ENCODE measurements at regions not wholly inside any gene's neighbourhood (a gene's known extent, or its start where the extent isn't known, plus 50 kb on each side); places are given as distances from the start of the nearest gene placed in this dataset.
"Not testable (repeated sequence)": the region's sequence is repeated elsewhere in the genome, so short reads cannot be mapped to it uniquely, and the experiment has no call there.

DNA sequence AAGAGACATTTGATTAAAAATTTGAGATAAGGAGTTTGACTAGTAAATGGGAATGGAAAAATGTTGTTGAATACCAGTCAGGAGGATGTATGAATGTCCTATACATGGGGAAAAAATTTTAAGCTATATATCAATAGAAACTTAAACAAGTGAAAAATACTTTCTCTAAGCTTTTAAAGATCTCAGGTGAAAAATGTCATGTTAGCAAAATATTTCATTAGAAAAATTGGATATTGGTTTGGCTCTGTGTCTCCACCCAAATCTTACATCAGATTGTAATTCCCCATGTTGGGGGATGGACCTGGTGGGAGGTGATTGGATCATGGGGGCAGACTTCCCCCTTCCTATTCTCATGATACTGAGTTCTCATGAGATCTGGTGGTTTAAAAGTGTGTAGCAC is 279.6 kb upstream of the CADM2 start:
- DNase-seq (ENCODE audit: low spot score): no peak

GRCh38 chr3:84680700-84681099 is 278.1 kb upstream of the CADM2 start:
- no peak for DNase-seq (ENCODE audit: low spot score)

GRCh38 chr3:84683493-84683892 is 275.3 kb upstream of the CADM2 start:
- DNase-seq (ENCODE audit: low spot score): no peak

GRCh38 chr3:84685467-84685866 is 273.3 kb upstream of the CADM2 start:
- DNase-seq (ENCODE audit: low spot score): no peak

DNA sequence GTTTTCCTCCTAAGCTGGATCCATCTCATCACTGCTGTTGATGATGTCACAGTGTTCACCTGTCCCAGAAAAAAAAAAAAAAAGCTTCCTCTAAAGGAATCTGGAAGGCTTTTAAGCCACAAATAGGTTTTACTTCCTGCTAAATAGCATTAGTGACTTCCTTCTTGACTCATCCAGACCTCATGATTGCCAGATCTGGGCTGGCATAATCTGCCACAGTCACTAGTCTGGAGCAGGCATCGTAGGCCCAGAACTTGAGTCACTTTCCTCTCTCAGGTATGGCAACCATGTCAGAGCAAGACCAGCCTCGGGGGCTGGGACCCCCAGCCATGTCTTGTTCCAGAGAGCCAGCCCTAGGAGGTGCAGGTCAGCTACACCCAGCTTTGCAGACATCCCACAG is 266.5 kb upstream of the CADM2 start:
- no peak for DNase-seq (ENCODE audit: low spot score)

DNA sequence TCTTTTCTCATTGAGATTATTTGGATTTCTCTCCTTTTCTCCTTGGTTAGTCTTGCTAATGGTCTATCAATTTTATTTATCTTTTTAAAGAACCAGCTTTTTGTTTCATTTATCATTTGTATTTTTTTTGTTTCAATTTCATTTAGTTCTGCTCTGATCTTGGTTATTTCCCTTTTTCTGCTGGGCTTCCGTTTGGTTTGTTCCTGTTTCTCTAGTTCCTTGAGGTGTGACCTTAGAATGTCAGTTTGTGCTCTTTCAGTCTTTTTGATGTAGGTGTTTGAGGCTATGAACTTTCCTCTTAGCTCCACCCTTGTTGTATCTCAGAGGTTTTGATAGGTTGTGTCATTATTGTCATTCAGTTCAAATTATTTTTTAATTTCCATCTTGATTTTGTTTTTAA is 248.5 kb upstream of the CADM2 start:
- not testable (repeated sequence) for DNase-seq (ENCODE audit: low spot score)

DNA sequence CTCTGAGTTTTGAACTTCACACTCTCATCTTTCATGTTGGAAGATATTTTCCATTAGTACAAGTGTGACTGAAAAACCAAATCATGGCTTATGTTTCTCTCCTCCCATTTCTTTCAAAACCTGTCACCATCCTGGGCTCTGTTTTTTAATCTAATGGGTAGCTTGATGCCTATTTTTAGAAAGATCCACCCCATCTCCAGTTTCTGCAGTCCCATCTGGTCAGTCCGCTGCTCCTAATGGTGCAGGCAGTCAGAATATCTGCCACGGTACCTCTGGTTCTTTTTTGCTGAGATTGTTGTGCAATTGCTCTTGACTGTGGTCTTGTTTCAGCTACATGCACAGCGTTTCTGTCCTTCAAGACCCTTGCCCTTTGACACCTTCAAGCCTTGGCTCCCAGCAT is 240.9 kb upstream of the CADM2 start:
- DNase-seq (ENCODE audit: low spot score): no peak

GRCh38 chr3:84724877-84725276 is 233.9 kb upstream of the CADM2 start:
- DNase-seq (ENCODE audit: low spot score): no peak

DNA sequence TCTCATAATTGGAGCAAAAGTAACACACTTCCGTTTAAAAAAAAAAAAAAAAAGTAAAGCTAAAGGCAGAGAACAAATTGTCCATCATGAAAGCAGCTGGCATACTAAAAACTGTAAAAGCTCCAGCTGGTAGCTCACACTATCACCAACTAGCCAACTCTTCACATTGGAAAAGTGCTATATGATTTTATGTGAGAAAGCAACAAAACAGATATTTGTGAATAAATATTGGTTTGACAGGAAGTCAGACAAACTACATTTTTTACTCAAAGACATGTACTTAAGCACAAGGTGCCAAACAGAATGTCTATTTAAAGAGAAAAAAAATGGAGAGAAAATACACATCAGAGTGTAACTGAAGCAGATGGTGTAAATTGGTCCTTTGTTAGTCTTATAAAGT is 231.2 kb upstream of the CADM2 start:
- DNase-seq (ENCODE audit: low spot score): no peak

DNA sequence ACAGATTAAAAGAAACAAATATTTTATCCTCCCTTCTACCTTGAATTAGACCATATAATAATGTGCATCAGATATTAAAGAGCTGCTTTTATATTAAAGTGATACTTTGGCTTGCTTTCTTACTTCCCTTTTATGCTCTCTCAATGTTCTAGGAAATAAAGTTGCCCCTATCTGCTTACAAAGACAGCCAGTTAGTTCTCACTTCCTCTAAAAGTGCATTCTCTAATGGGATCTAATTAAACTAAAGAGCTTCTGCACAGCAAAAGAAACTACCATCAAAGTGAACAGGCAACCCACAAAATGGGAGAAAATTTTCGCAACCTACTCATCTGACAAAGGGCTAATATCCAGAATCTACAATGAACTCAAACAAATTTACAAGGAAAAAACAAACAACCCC is 224.1 kb upstream of the CADM2 start:
- DNase-seq (ENCODE audit: low spot score): not testable (repeated sequence)

- DNase-seq (ENCODE audit: low spot score): no peak
Observed at GRCh38 chr3:84738086-84738485, 220.7 kb upstream of the CADM2 start.

DNA sequence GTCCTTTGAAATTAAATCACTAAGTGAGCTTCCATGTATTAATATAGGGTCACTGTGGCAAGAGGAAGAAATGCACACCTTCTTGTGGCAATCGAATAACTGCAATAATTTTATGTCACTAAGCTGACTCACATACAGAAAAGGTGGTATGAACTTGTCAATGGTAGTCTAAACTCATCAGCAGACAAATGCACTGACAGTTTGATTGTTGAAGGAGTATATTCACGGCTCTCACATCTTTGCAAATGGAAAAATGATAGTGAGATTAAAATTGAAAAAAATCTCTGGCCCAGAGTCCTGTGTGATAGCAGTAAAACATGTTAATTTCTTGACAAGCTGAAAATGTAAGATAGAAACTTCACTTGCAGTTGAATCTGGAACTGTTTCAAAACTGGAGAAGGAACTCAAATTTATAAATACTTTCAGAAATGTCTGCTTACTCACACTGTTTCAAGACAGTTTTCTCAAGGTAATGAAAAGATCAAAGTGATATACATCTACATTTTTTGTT is 215.8 kb upstream of the CADM2 start:
- no peak for DNase-seq (ENCODE audit: low spot score)

- DNase-seq (ENCODE audit: low spot score): no peak
Observed at GRCh38 chr3:84744130-84744529, 214.7 kb upstream of the CADM2 start.

DNA sequence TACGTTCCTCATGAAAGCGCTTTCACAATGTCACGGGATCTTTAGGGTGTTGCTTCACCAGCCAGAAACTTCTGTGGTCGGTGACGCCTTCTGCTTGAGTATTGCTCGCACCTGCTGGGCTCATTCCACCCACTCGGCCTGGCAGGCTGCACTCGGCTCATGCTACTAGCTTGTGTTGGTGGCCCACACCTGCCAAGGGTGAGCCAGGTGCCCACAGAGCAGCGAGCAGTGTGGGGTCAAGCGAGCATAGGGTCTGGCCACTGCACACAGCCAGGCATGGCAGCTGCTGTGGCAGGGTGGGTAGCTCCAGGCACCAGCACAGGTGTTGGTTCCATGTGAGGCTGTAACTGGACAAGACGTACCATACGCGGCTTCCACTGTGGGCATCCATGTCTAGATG is 202.9 kb upstream of the CADM2 start:
- no peak for DNase-seq (ENCODE audit: low spot score)

DNA sequence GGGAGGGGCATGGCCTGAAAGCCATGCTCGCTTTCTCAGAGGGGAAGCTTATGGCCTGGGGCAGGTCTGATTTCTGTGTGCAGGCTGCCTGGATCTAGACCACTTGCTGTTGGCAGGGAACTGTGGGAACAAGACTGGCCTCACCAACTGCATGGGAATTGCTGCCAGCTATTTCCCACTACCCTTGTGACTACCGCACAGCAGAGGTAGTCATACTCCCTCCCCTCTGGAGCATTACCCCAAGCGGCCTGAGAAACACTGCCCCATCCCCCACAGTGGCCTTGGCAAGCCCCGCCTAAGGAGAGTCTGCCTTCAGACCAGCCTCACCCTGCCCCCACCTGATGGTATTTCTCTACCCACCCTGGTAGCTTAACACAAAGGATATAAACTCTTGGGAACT is 199.4 kb upstream of the CADM2 start:
- no peak for DNase-seq (ENCODE audit: low spot score)

- DNase-seq (ENCODE audit: low spot score): no peak
Observed at GRCh38 chr3:84772841-84773240, 185.9 kb upstream of the CADM2 start.

- no peak for DNase-seq (ENCODE audit: low spot score)
Observed at GRCh38 chr3:84783281-84783680, 175.5 kb upstream of the CADM2 start.

DNA sequence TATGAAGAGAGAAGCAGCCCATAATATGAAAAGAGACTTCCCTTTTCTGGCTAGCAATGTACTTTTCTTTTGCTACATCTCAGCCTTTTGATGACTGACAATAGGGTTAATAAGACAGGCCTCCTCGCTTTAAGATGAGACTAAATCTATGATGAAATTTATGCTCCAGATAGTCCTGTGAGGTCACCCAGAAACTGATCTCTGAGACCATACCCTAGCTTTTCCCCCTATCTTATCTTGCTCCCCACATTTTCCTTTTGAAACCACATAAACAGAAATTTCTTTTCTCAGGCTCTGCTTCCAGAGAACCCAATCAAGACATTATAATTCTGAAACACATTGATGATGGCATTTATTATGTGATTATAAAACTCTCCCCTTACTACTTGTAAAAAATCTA is 168.8 kb upstream of the CADM2 start:
- DNase-seq (ENCODE audit: low spot score): no peak

- DNase-seq (ENCODE audit: low spot score): no peak
Observed at GRCh38 chr3:84806958-84807357, 151.8 kb upstream of the CADM2 start.

GRCh38 chr3:84820126-84820525 is 138.7 kb upstream of the CADM2 start:
- no peak for DNase-seq (ENCODE audit: low spot score)

- DNase-seq (ENCODE audit: low spot score): no peak
Observed at GRCh38 chr3:84820906-84821305, 137.9 kb upstream of the CADM2 start.

- DNase-seq (ENCODE audit: low spot score): no peak
Observed at GRCh38 chr3:84825817-84826216, 133.0 kb upstream of the CADM2 start.

- no peak for DNase-seq (ENCODE audit: low spot score)
Observed at GRCh38 chr3:84830476-84830875, 128.3 kb upstream of the CADM2 start.

DNA sequence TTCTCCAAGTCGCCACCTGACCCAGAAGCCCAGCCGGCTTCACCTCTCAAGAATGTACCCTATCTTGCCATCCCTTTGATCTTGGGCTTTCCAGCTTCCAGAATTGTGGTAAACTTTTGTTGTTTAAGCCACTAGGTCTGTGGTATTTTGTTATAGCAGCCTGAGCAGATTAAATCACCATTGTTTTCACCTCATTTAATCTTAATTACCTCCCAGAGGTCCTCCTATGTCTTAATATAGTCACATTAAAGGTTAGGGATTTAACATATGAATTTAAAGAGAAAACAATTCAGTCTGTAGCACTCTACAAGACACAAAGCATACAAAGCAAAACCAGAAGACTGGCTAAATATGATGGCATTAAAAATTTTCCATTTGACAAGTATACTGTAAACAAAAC is 123.4 kb upstream of the CADM2 start:
- DNase-seq (ENCODE audit: low spot score): no peak

DNA sequence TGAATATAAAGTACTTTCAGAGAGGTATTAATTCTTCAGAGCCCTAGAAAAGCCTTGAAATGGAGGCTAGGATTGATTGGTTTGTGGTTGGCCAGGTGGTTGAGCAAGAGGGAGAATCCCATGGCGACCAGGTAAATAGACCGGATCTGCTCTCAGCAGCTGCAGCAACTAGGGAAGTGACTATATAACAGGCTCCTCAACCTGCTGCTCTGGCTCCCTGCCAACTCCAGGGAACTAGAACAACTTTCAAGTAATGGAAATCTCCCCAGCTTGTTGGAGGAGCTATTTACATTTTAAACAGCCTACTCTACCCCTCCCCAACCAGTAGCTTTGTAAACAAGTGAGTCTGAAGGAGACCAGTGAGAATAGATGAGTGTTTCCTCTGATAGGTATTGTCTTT is 121.8 kb upstream of the CADM2 start:
- DNase-seq (ENCODE audit: low spot score): no peak
